Activated T-helper 2 cell treated with anti-CD3 and anti-CD28 coated beads, Interferon-gamma antibody, Interleukin-2, Interleukin-4, amounts not matched to agents 10 μg/mL and 5 μg/mL and 100 μg/mL, durations not matched to agents 14 hours and 24 hours and 36 hours (primary cell): ENCODE measurements at regions not wholly inside any gene's neighbourhood (a gene's known extent, or its start where the extent isn't known, plus 50 kb on each side); places are given as distances from the start of the nearest gene placed in this dataset.
"Not testable (repeated sequence)": the region's sequence is repeated elsewhere in the genome, so short reads cannot be mapped to it uniquely, and the experiment has no call there.

Experiments
- DNase-seq: peaks from one replicate; pipeline ENCODE4 v3.0.0; 2021; ENCODE audit warnings: low spot score
- H3K27ac Mint-ChIP-seq: one replicate; pipeline ENCODE4 v1.8.0; 2021; ENCODE audit warnings: mixed read lengths
- H3K27me3 Mint-ChIP-seq: one replicate; pipeline ENCODE4 v1.8.0; 2021; ENCODE audit warnings: low read depth, mixed read lengths
- H3K36me3 Mint-ChIP-seq: one replicate; pipeline ENCODE4 v1.8.0; 2021; ENCODE audit warnings: low read depth, mixed read lengths
- H3K4me1 Mint-ChIP-seq: one replicate; pipeline ENCODE4 v1.8.0; 2021; ENCODE audit warnings: low read depth, mixed read lengths
- H3K4me3 Mint-ChIP-seq: one replicate; pipeline ENCODE4 v1.8.0; 2021; ENCODE audit warnings: low read depth, mild to moderate bottlenecking, moderate library complexity, mixed read lengths
- H3K9me3 Mint-ChIP-seq: one replicate; pipeline ENCODE4 v1.8.0; 2021; ENCODE audit warnings: mixed read lengths
- intact Hi-C: fragments of 100-400 bp; cut with micrococcal nuclease; formaldehyde crosslinking; loops from one replicate; pipeline ENCODE4 v1.15.1; 2023

- Mint-ChIP-seq H3K27me3 (no peaks in the 10 kb centered on the region), H3K36me3 (no peaks in the 10 kb centered on the region), H3K27ac (no peak overlapping the region), H3K4me1 (no peaks in the 10 kb centered on the region), H3K9me3 (peaks cover 4% of the 10 kb centered on the region), H3K4me3 (no peak overlapping the region)
- intact Hi-C loops = no loop called here
- no peak for DNase-seq
These were observed 1142.8 kb downstream of the PCDH9 start for GRCh38 chr13:66087269-66087710.

GRCh38 chr13:66077132-66077689 is 1152.9 kb downstream of the PCDH9 start:
- Mint-ChIP-seq H3K9me3 (peaks cover 11% of the 10 kb centered on the region), H3K4me1 (no peaks in the 10 kb centered on the region), H3K4me3 (no peak overlapping the region), H3K27me3 (no peaks in the 10 kb centered on the region), H3K36me3 (no peaks in the 10 kb centered on the region), H3K27ac (no peak overlapping the region)
- DNase-seq = no peak
- intact Hi-C loops = no loop called here

- DNase-seq = no peak
- Mint-ChIP-seq H3K27me3 (no peaks in the 10 kb centered on the region), H3K36me3 (no peaks in the 10 kb centered on the region), H3K4me3 (no peak overlapping the region), H3K4me1 (no peaks in the 10 kb centered on the region), H3K27ac (no peak overlapping the region), H3K9me3 (peaks cover 12% of the 10 kb centered on the region)
- intact Hi-C loops = no loop called here
These were observed 1153.7 kb downstream of the PCDH9 start for GRCh38 chr13:66076417-66076816.

- no peak for DNase-seq
- no peaks in the 10 kb centered on the region for H3K4me1 Mint-ChIP-seq
- H3K36me3 Mint-ChIP-seq = no peaks in the 10 kb centered on the region
- H3K9me3 Mint-ChIP-seq = peaks cover 20% of the 10 kb centered on the region
- no peaks in the 10 kb centered on the region for H3K27me3 Mint-ChIP-seq
- no peak overlapping the region for H3K4me3 Mint-ChIP-seq
- H3K27ac Mint-ChIP-seq = no peak overlapping the region
- intact Hi-C loops = no loop called here
These were observed 1156.0 kb downstream of the PCDH9 start for GRCh38 chr13:66074018-66074615.

- H3K27ac Mint-ChIP-seq, H3K4me3 Mint-ChIP-seq, H3K4me1 Mint-ChIP-seq, H3K36me3 Mint-ChIP-seq, H3K27me3 Mint-ChIP-seq, DNase-seq, intact Hi-C loops: not testable (repeated sequence)
- peaks cover 20% of the 10 kb centered on the region for H3K9me3 Mint-ChIP-seq
These were observed 1158.0 kb downstream of the PCDH9 start for GRCh38 chr13:66072097-66072496.

GRCh38 chr13:66071608-66072007 is 1158.5 kb downstream of the PCDH9 start:
- H3K4me1 Mint-ChIP-seq = no peaks in the 10 kb centered on the region
- no peak overlapping the region for H3K4me3 Mint-ChIP-seq
- H3K27me3 Mint-ChIP-seq = no peaks in the 10 kb centered on the region
- intact Hi-C loops = no loop called here
- no peaks in the 10 kb centered on the region for H3K36me3 Mint-ChIP-seq
- DNase-seq = no peak
- H3K9me3 Mint-ChIP-seq = peaks cover 17% of the 10 kb centered on the region
- H3K27ac Mint-ChIP-seq = no peak overlapping the region

- Mint-ChIP-seq H3K27me3 (no peaks in the 10 kb centered on the region), H3K4me3 (no peak overlapping the region), H3K36me3 (no peaks in the 10 kb centered on the region), H3K4me1 (no peaks in the 10 kb centered on the region), H3K27ac (no peak overlapping the region), H3K9me3 (peaks cover 14% of the 10 kb centered on the region)
- intact Hi-C loops = no loop called here
- DNase-seq = no peak
These were observed 1159.1 kb downstream of the PCDH9 start for GRCh38 chr13:66071029-66071428.

GRCh38 chr13:66069570-66069969 is 1160.6 kb downstream of the PCDH9 start:
- Mint-ChIP-seq H3K4me3 (no peak overlapping the region), H3K9me3 (peaks cover 14% of the 10 kb centered on the region), H3K27me3 (no peaks in the 10 kb centered on the region), H3K36me3 (no peaks in the 10 kb centered on the region), H3K4me1 (no peaks in the 10 kb centered on the region), H3K27ac (no peak overlapping the region)
- intact Hi-C loops = no loop called here
- no peak for DNase-seq

GRCh38 chr13:66068683-66069082 is 1161.5 kb downstream of the PCDH9 start:
- Mint-ChIP-seq H3K4me1 (no peaks in the 10 kb centered on the region), H3K27ac (no peak overlapping the region), H3K36me3 (no peaks in the 10 kb centered on the region), H3K9me3 (peaks cover 12% of the 10 kb centered on the region), H3K27me3 (no peaks in the 10 kb centered on the region), H3K4me3 (no peak overlapping the region)
- no peak for DNase-seq
- intact Hi-C loops = no loop called here

GRCh38 chr13:66048888-66049287 is 1181.2 kb downstream of the PCDH9 start:
- no peaks in the 10 kb centered on the region for H3K27me3 Mint-ChIP-seq
- H3K4me1 Mint-ChIP-seq = no peaks in the 10 kb centered on the region
- H3K9me3 Mint-ChIP-seq = peaks cover 28% of the 10 kb centered on the region
- intact Hi-C loops = no loop called here
- no peaks in the 10 kb centered on the region for H3K36me3 Mint-ChIP-seq
- no peak for DNase-seq
- no peak overlapping the region for H3K27ac Mint-ChIP-seq
- H3K4me3 Mint-ChIP-seq = no peak overlapping the region

GRCh38 chr13:66040506-66040905 is 1189.6 kb downstream of the PCDH9 start:
- no peaks in the 10 kb centered on the region for H3K27me3 Mint-ChIP-seq
- H3K9me3 Mint-ChIP-seq = peaks cover 5% of the 10 kb centered on the region
- no peak for DNase-seq
- intact Hi-C loops = no loop called here
- no peak overlapping the region for H3K27ac Mint-ChIP-seq
- no peaks in the 10 kb centered on the region for H3K36me3 Mint-ChIP-seq
- H3K4me3 Mint-ChIP-seq = no peak overlapping the region
- H3K4me1 Mint-ChIP-seq = no peaks in the 10 kb centered on the region

- intact Hi-C loops = no loop called here
- Mint-ChIP-seq H3K36me3 (no peaks in the 10 kb centered on the region), H3K4me1 (no peaks in the 10 kb centered on the region), H3K4me3 (no peak overlapping the region), H3K27ac (no peak overlapping the region), H3K27me3 (no peaks in the 10 kb centered on the region), H3K9me3 (peaks cover 11% of the 10 kb centered on the region)
- no peak for DNase-seq
These were observed 1193.0 kb downstream of the PCDH9 start for GRCh38 chr13:66037096-66037495.

GRCh38 chr13:66036636-66037035 is 1193.5 kb downstream of the PCDH9 start:
- H3K27ac Mint-ChIP-seq = no peak overlapping the region
- H3K9me3 Mint-ChIP-seq = peaks cover 11% of the 10 kb centered on the region
- H3K4me1 Mint-ChIP-seq = no peaks in the 10 kb centered on the region
- DNase-seq = no peak
- H3K4me3 Mint-ChIP-seq = no peak overlapping the region
- intact Hi-C loops = no loop called here
- H3K36me3 Mint-ChIP-seq = no peaks in the 10 kb centered on the region
- H3K27me3 Mint-ChIP-seq = no peaks in the 10 kb centered on the region
